Transverse colon (tissue), 4 donors: ENCODE measurements at regions not wholly inside any gene's neighbourhood (a gene's known extent, or its start where the extent isn't known, plus 50 kb on each side); places are given as distances from the start of the nearest gene placed in this dataset.

Experiments used
- DNase-seq: peaks from one replicate; pipeline ENCODE4 v3.0.0-alpha.2; 2019
- H3K27ac ChIP-seq, 4 donors: fragments of 200-600 bp; sonication (generic); 2 replicates each; pipeline ENCODE4 v1.5.1; 2016 to 2018; ENCODE audit warnings: inconsistent platforms in 4 of 4
- H3K27me3 ChIP-seq: fragments of 200-600 bp; sonication (generic); 2 replicates; pipeline ENCODE4 v1.5.1; 2017; ENCODE audit warnings: inconsistent platforms
- H3K36me3 ChIP-seq, 4 donors: fragments of 200-600 bp; sonication (generic); 2 replicates each; pipeline ENCODE4 v1.5.1; 2017 to 2019; ENCODE audit warnings: inconsistent platforms in 4 of 4
- H3K4me1 ChIP-seq, 4 donors: fragments of 200-600 bp; sonication (generic); 2 replicates each; pipeline ENCODE4 v1.5.1; 2017 to 2020; ENCODE audit warnings: inconsistent platforms in 4 of 4
- H3K4me3 ChIP-seq, 4 donors: fragments of 200-600 bp; sonication (generic); 1 replicate in 1 of 4; 2 replicates in 3 of 4; pipeline versions ENCODE4 v1.5.1 to v1.6.1; 2017 to 2019; ENCODE audit warnings: inconsistent platforms in 4 of 4
- H3K9me3 ChIP-seq, 2 donors: fragments of 200-600 bp; sonication (generic); 2 replicates each; pipeline ENCODE4 v1.5.1; 2017 to 2019; ENCODE audit warnings: inconsistent platforms in 2 of 2
- EP300 ChIP-seq: sonication (generic); formaldehyde crosslinking; IDR thresholded peaks from one replicate; pipeline ENCODE4 v1.6.1; 2017; ENCODE audit warnings: antibody characterized with exemption, low read depth
- POLR2A ChIP-seq: fragments of 450-650 bp; IDR thresholded peaks from one replicate; pipeline ENCODE4 v1.6.1; 2016; ENCODE audit warnings: antibody characterized with exemption, mild to moderate bottlenecking, moderate library complexity
- POLR2AphosphoS5 ChIP-seq, 3 donors: sonication (generic); formaldehyde crosslinking; IDR thresholded peaks; one replicate each; pipeline ENCODE4 v1.6.1; 2016; ENCODE audit warnings: antibody characterized with exemption in 3 of 3
- WGBS, 2 donors: methylation state at CpG; one replicate each; pipeline ENCODE4 v1.1.5; 2018; ENCODE audit warnings: low coverage in 1 of 2; 5-methylcytosine and 5-hydroxymethylcytosine counted together
- in situ Hi-C, 4 donors: fragments of 200-750 bp; cut with MboI; loops; one replicate each; pipeline versions ENCODE4 v1.15.0 to v1.15.1; 2017; ENCODE audit warnings: low sequenced_read_pairs in 3 of 4, low pct_ligation_motif_present in 1 of 4, low pct_unique_long_range_greater_than_20kb in 1 of 4
- intact Hi-C: fragments of 100-400 bp; cut with DNase I; formaldehyde crosslinking; loops from one replicate; pipeline ENCODE4 v1.15.1; 2023; ENCODE audit warnings: low total_unique reads
- TF ChIP-seq, protein P1 (sequence below), 5 experiments: fragments of 200-600 bp in 3 of 5; fragments of 450-650 bp in 2 of 5; sonication (generic) in 3 of 5; IDR thresholded peaks; 1 replicate in 2 of 5; 2 replicates in 3 of 5; pipeline ENCODE4 v1.5.1; 2016 to 2017; ENCODE audit warnings: antibody characterized with exemption in 5 of 5, inconsistent platforms in 3 of 5, mild to moderate bottlenecking in 2 of 5, moderate library complexity in 1 of 5

- H3K4me1 ChIP-seq, result no peaks in the 10 kb centered on the region
- H3K27me3 ChIP-seq, result no peaks in the 10 kb centered on the region
- no peak for DNase-seq
- in situ Hi-C loops, result no loop called here
- WGBS, 2 donors, result 39 to 60% methylated on average over 2 to 4 of the region's 4 CpGs
- no peaks in the 10 kb centered on the region for H3K9me3 ChIP-seq
- H3K4me3 ChIP-seq, result peak overlapping the region in 1 of 4 donors; percentile 7
- TF ChIP-seq POLR2A (no peak), EP300 (no peak), POLR2AphosphoS5 (IDR thresholded peaks at IDR 0.05) (no peak)
- TF ChIP-seq, protein P1, sequence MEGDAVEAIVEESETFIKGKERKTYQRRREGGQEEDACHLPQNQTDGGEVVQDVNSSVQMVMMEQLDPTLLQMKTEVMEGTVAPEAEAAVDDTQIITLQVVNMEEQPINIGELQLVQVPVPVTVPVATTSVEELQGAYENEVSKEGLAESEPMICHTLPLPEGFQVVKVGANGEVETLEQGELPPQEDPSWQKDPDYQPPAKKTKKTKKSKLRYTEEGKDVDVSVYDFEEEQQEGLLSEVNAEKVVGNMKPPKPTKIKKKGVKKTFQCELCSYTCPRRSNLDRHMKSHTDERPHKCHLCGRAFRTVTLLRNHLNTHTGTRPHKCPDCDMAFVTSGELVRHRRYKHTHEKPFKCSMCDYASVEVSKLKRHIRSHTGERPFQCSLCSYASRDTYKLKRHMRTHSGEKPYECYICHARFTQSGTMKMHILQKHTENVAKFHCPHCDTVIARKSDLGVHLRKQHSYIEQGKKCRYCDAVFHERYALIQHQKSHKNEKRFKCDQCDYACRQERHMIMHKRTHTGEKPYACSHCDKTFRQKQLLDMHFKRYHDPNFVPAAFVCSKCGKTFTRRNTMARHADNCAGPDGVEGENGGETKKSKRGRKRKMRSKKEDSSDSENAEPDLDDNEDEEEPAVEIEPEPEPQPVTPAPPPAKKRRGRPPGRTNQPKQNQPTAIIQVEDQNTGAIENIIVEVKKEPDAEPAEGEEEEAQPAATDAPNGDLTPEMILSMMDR (IDR thresholded peaks at IDR 0.05), result no peak
- intact Hi-C loops, result no loop called here
- H3K36me3 ChIP-seq, result no peaks in the 10 kb centered on the region
- H3K27ac ChIP-seq, result no peak overlapping the region
These were observed 578.5 kb upstream of the ZP4 start for GRCh38 chr1:238469146-238469631.

DNA sequence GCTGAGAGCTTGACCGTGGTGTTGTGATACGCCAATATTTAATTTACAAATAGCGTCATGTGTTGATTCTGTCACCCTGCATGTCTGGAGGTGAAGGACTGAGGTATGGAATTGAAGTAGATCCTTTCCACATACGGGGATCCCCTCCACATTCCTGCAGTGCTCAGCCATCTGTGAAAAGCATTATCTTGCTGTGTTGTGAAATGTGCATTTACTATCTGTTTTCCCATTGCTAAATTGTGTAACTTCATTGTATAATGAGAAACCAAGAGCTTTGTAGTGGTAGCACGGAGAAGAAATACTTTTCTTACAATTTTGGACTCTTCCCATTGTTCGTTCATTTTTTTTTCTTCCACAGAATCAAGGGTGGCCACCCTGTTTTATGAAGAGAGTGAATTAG is 577.3 kb upstream of the ZP4 start:
- in situ Hi-C loops, result no loop called here
- TF ChIP-seq POLR2A (no peak), POLR2AphosphoS5 (IDR thresholded peaks at IDR 0.05) (no peak), EP300 (no peak)
- TF ChIP-seq, protein P1 (IDR thresholded peaks at IDR 0.05), result no peak
- intact Hi-C loops, result no loop called here
- Histone ChIP-seq H3K4me3 (no peak overlapping the region), H3K4me1 (no peaks in the 10 kb centered on the region), H3K27ac (no peak overlapping the region), H3K36me3 (no peaks in the 10 kb centered on the region), H3K27me3 (no peaks in the 10 kb centered on the region), H3K9me3 (no peaks in the 10 kb centered on the region)
- 86 to 88% methylated on average over 6 of the region's 6 CpGs for WGBS, 2 donors
- no peak for DNase-seq

DNA sequence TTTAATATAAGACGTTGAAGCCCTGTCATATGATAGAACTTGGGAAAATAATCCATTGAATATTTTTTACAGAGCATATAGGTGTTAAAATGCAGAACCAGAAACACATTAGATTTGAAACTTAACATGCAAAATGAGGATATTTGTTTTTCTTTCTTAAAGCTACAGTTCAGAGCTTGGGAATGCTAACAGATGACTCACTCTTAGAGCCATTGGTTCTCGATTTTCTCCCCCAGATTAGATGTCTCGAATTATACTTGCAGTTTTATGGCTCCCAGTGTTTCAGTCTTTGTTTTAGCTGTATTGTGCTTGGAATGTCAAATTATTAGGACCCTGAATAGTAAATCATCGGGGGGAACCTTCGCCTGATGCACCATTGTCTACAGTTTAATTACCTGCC is 575.7 kb upstream of the ZP4 start:
- no peak for TF ChIP-seq EP300
- no peak for TF ChIP-seq POLR2AphosphoS5 (IDR thresholded peaks at IDR 0.05)
- TF ChIP-seq, protein P1 (IDR thresholded peaks at IDR 0.05), result no peak
- no peak for TF ChIP-seq POLR2A
- DNase-seq, result no peak
- H3K36me3 ChIP-seq, result no peaks in the 10 kb centered on the region
- no peaks in the 10 kb centered on the region for H3K4me1 ChIP-seq
- 64 to 73% methylated on average over 5 of the region's 5 CpGs for WGBS, 2 donors
- no peaks in the 10 kb centered on the region for H3K9me3 ChIP-seq
- no peak overlapping the region for H3K4me3 ChIP-seq
- no peaks in the 10 kb centered on the region for H3K27me3 ChIP-seq
- in situ Hi-C loops (no loop called here), intact Hi-C loops (no loop called here)
- no peak overlapping the region for H3K27ac ChIP-seq

GRCh38 chr1:238465449-238465848 is 574.7 kb upstream of the ZP4 start:
- H3K36me3 ChIP-seq, result no peaks in the 10 kb centered on the region
- no peak for DNase-seq
- H3K9me3 ChIP-seq, result no peaks in the 10 kb centered on the region
- TF ChIP-seq, protein P1 (IDR thresholded peaks at IDR 0.05), result no peak
- no peak for TF ChIP-seq EP300
- no peak for TF ChIP-seq POLR2AphosphoS5 (IDR thresholded peaks at IDR 0.05)
- TF ChIP-seq POLR2A, result no peak
- in situ Hi-C loops (no loop called here), intact Hi-C loops (no loop called here)
- no peaks in the 10 kb centered on the region for H3K4me1 ChIP-seq
- H3K27me3 ChIP-seq, result no peaks in the 10 kb centered on the region
- no peak overlapping the region for H3K4me3 ChIP-seq
- H3K27ac ChIP-seq, result no peak overlapping the region
- 55 to 63% methylated on average over 3 of the region's 3 CpGs for WGBS, 2 donors
